Naive thymus-derived CD4-positive, alpha-beta T cell (primary cell): ENCODE measurements at regions not wholly inside any gene's neighbourhood (a gene's known extent, or its start where the extent isn't known, plus 50 kb on each side); places are given as distances from the start of the nearest gene placed in this dataset.

Source experiments
- ATAC-seq: fragments of 150-1000 bp; cut with Tn5 transposase; 2 replicates; pipeline ENCODE4 v1.10.0; 2021; ENCODE audit warnings: mild to moderate bottlenecking, moderate library complexity
- CTCF ChIA-PET: fragments of 350-600 bp; sonication (Branson Sonifier 250); formaldehyde crosslinking; loops from one replicate; lab custom pipeline; 2021; ENCODE audit warnings: antibody characterized with exemption; lab: Charles Lee
- POLR2A ChIA-PET: fragments of 350-600 bp; sonication (Branson Sonifier 250); formaldehyde crosslinking; loops from one replicate; lab custom pipeline; 2021; ENCODE audit warnings: antibody characterized with exemption, inconsistent platforms; lab: Charles Lee
- DNase-seq, 9 donors: peaks; one replicate each; pipeline versions ENCODE4 v3.0.0 to v3.0.0-alpha.2; 2020 to 2022; ENCODE audit warnings: mixed read lengths in 1 of 9
- H3K27ac ChIP-seq: one replicate; pipeline ENCODE4 v1.7.0; 2013; ENCODE audit warnings: mild to moderate bottlenecking, low read depth, low read length, moderate library complexity
- H3K27me3 ChIP-seq, 2 donors: one replicate each; pipeline ENCODE4 v1.7.0; 2013; ENCODE audit warnings: low read length in 2 of 2, mild to moderate bottlenecking in 2 of 2, moderate library complexity in 2 of 2; ENCODE audit not compliant: control insufficient read depth in 2 of 2, insufficient read depth in 2 of 2
- H3K36me3 ChIP-seq, 3 experiments: 1 replicate in 2 of 3; 2 replicates in 1 of 3; pipeline ENCODE4 v1.7.0; 2013; ENCODE audit warnings: low read length in 3 of 3, mild to moderate bottlenecking in 3 of 3, moderate library complexity in 1 of 3; ENCODE audit not compliant: insufficient read depth in 3 of 3, control insufficient read depth in 2 of 3
- H3K4me1 ChIP-seq, 2 donors: one replicate each; pipeline ENCODE4 v1.7.0; 2013; ENCODE audit warnings: low read length in 2 of 2, mild to moderate bottlenecking in 2 of 2, moderate library complexity in 1 of 2; ENCODE audit not compliant: control insufficient read depth in 2 of 2, insufficient read depth in 2 of 2
- H3K4me3 ChIP-seq: 2 replicates; pipeline ENCODE4 v1.7.0; 2013; ENCODE audit warnings: mild to moderate bottlenecking, low read length
- H3K9me3 ChIP-seq, 3 experiments: 1 replicate in 2 of 3; 2 replicates in 1 of 3; pipeline ENCODE4 v1.7.0; 2013; ENCODE audit warnings: low read length in 3 of 3; ENCODE audit not compliant: control insufficient read depth in 2 of 3
- H3K27ac Mint-ChIP-seq, 9 donors: one replicate each; pipeline ENCODE4 v1.8.0; 2020 to 2022; ENCODE audit warnings: mixed read lengths in 9 of 9, mild to moderate bottlenecking in 8 of 9, moderate library complexity in 5 of 9, inconsistent platforms in 2 of 9
- H3K27me3 Mint-ChIP-seq, 5 donors: one replicate each; pipeline ENCODE4 v1.8.0; 2021 to 2022; ENCODE audit warnings: mixed read lengths in 5 of 5, mild to moderate bottlenecking in 1 of 5
- H3K36me3 Mint-ChIP-seq, 5 donors: one replicate each; pipeline ENCODE4 v1.8.0; 2020 to 2022; ENCODE audit warnings: mixed read lengths in 5 of 5, mild to moderate bottlenecking in 3 of 5, inconsistent platforms in 1 of 5
- H3K4me1 Mint-ChIP-seq, 7 donors: one replicate each; pipeline ENCODE4 v1.8.0; 2020 to 2022; ENCODE audit warnings: mixed read lengths in 7 of 7, mild to moderate bottlenecking in 3 of 7, inconsistent platforms in 1 of 7
- H3K4me3 Mint-ChIP-seq, 10 donors: one replicate each; pipeline ENCODE4 v1.8.0; 2020 to 2022; ENCODE audit warnings: mild to moderate bottlenecking in 10 of 10, mixed read lengths in 10 of 10, moderate library complexity in 6 of 10, inconsistent platforms in 2 of 10
- H3K9me3 Mint-ChIP-seq, 11 donors: one replicate each; pipeline ENCODE4 v1.8.0; 2020 to 2022; ENCODE audit warnings: mixed read lengths in 11 of 11, mild to moderate bottlenecking in 4 of 11, inconsistent platforms in 1 of 11, moderate library complexity in 1 of 11
- intact Hi-C, 2 donors: fragments of 100-400 bp; cut with micrococcal nuclease; formaldehyde crosslinking; loops; one replicate each; pipeline ENCODE4 v1.15.1; 2023

DNA sequence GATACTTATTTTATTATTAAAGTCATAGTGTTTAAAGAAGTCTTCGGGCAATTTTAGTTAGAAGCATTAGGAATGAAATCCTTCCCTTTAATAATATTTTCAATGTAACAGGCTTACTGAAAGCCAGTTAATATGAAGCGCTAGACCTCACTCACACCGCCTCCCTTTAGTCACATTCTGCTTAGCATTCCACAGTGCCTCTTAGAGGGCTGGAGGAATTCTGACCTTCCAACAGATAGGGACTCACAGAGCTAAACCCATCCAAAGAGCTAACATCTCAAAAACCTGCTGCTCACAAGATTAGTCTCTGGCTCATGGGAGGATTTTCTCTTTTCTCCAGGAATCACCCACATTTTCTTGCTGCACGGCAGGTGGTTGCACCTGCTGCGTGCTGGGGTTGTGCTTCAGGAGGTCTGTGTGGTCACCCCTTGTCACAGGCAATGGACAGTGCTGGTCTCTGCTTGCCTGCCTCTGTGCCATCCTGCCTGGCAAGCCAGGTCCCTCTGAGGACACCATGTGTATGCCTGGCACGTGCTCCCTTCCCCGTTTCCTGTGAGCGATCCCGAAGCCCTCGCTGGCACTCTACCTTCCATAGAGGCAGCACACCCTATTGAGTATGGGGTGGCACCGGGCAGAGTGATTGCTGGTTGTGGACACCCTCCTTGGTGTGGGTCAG, 91.8 kb downstream of the KLF6 start:
- no peak overlapping the region for H3K4me3 ChIP-seq
- no peak overlapping the region for H3K27ac Mint-ChIP-seq
- H3K36me3 Mint-ChIP-seq, result peaks cover 0 to 3% (median 0%) of the 10 kb centered on the region in 5 donors
- CTCF ChIA-PET, result interaction anchor here (0.6 kb wide), 1 partner anchor 18 kb away, joined by 3 read pairs; no protein-coding TSS in a partner anchor
- no peak overlapping the region for H3K4me3 Mint-ChIP-seq
- H3K4me1 ChIP-seq, result no peaks in the 10 kb centered on the region
- H3K27me3 Mint-ChIP-seq, result peaks cover 0 to 2% (median 0%) of the 10 kb centered on the region in 5 donors
- no peak for ATAC-seq
- intact Hi-C loops, result no loop called here
- H3K9me3 Mint-ChIP-seq, result peaks cover 0 to 13% (median 0%) of the 10 kb centered on the region in 11 donors
- H3K36me3 ChIP-seq, result no peaks in the 10 kb centered on the region
- H3K27ac ChIP-seq, result no peak overlapping the region
- peaks cover 0 to 5% (median 0%) of the 10 kb centered on the region in 7 donors for H3K4me1 Mint-ChIP-seq
- POLR2A ChIA-PET, result no interaction called here
- H3K27me3 ChIP-seq, result no peaks in the 10 kb centered on the region
- no peak for DNase-seq
- H3K9me3 ChIP-seq, result no peaks in the 10 kb centered on the region

GRCh38 chr10:3692387-3692999, 92.5 kb downstream of the KLF6 start:
- POLR2A ChIA-PET, result no interaction called here
- no peak overlapping the region for H3K27ac Mint-ChIP-seq
- H3K4me3 Mint-ChIP-seq, result no peak overlapping the region
- peaks cover 0 to 5% (median 0%) of the 10 kb centered on the region in 5 donors for H3K36me3 Mint-ChIP-seq
- DNase-seq (no peak), ATAC-seq (no peak)
- Histone ChIP-seq H3K4me1 (no peaks in the 10 kb centered on the region), H3K9me3 (no peaks in the 10 kb centered on the region), H3K27ac (no peak overlapping the region), H3K4me3 (no peak overlapping the region), H3K36me3 (no peaks in the 10 kb centered on the region), H3K27me3 (no peaks in the 10 kb centered on the region)
- intact Hi-C loops, result no loop called here
- H3K27me3 Mint-ChIP-seq, result no peaks in the 10 kb centered on the region
- CTCF ChIA-PET, result interaction anchor here (0.9 kb wide), 1 partner anchor 69 kb away, joined by 3 read pairs; no protein-coding TSS in a partner anchor
- peaks cover 0 to 5% (median 0%) of the 10 kb centered on the region in 7 donors for H3K4me1 Mint-ChIP-seq
- peaks cover 0 to 13% (median 0%) of the 10 kb centered on the region in 11 donors for H3K9me3 Mint-ChIP-seq

DNA sequence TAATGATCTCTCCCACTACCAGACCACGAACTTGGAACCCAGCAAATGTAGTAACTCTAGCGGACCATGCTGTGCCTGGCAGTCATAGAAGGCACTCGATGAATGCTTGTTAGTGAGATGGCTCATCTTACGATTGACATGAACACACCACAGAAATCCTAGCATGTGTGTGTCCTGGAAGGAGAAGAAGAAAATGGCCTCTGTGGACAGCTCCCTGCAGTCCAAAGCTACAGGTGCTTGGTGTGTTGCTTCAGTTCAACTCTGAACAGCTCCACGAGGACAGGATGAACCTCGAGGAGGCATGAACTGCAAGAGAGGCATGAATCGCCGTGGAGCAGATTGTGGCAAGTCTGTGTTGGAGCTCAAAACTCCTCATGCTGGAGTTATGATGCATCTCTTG, 93.5 kb downstream of the KLF6 start:
- no peak overlapping the region for H3K4me3 ChIP-seq
- Mint-ChIP-seq H3K4me1 (peaks cover 0 to 5% (median 0%) of the 10 kb centered on the region in 7 donors), H3K27ac (no peak overlapping the region)

GRCh38 chr10:3689871-3690510, 95.0 kb downstream of the KLF6 start:
- Histone ChIP-seq H3K4me3 (no peak overlapping the region), H3K9me3 (no peaks in the 10 kb centered on the region), H3K27me3 (no peaks in the 10 kb centered on the region), H3K36me3 (no peaks in the 10 kb centered on the region), H3K4me1 (no peaks in the 10 kb centered on the region), H3K27ac (no peak overlapping the region)
- DNase-seq, result no peak
- peaks cover 0 to 4% (median 0%) of the 10 kb centered on the region in 5 donors for H3K36me3 Mint-ChIP-seq
- POLR2A ChIA-PET, result interaction anchor here (0.6 kb wide), 1 partner anchor 155 kb away, joined by 4 read pairs; no protein-coding TSS in a partner anchor
- H3K27ac Mint-ChIP-seq, result no peak overlapping the region
- CTCF ChIA-PET, result no interaction called here
- peaks cover 0 to 8% (median 0%) of the 10 kb centered on the region in 7 donors for H3K4me1 Mint-ChIP-seq
- ATAC-seq, result no peak
- peaks cover 0 to 5% (median 0%) of the 10 kb centered on the region in 11 donors for H3K9me3 Mint-ChIP-seq
- H3K27me3 Mint-ChIP-seq, result no peaks in the 10 kb centered on the region
- H3K4me3 Mint-ChIP-seq, result no peak overlapping the region
- intact Hi-C loops, result no loop called here

More for the DNA sequence above, 93.5 kb downstream of the KLF6 start:
- POLR2A ChIA-PET, result interaction anchor here (0.6 kb wide), 1 partner anchor 987 kb away, joined by 3 read pairs; no protein-coding TSS in a partner anchor
- Histone ChIP-seq H3K27me3 (no peaks in the 10 kb centered on the region), H3K36me3 (no peaks in the 10 kb centered on the region), H3K4me1 (no peaks in the 10 kb centered on the region), H3K9me3 (no peaks in the 10 kb centered on the region), H3K27ac (no peak overlapping the region)
- no peaks in the 10 kb centered on the region for H3K27me3 Mint-ChIP-seq
- peaks cover 0 to 7% (median 0%) of the 10 kb centered on the region in 5 donors for H3K36me3 Mint-ChIP-seq
- H3K4me3 Mint-ChIP-seq, result no peak overlapping the region
- intact Hi-C loops, result no loop called here
- CTCF ChIA-PET, result interaction anchor here (0.9 kb wide), 1 partner anchor 68 kb away, joined by 3 read pairs; no protein-coding TSS in a partner anchor
- DNase-seq (no peak), ATAC-seq (no peak)
- H3K9me3 Mint-ChIP-seq, result peaks cover 0 to 10% (median 0%) of the 10 kb centered on the region in 11 donors

- H3K4me1 ChIP-seq, result no peaks in the 10 kb centered on the region
- ATAC-seq (no peak), DNase-seq (no peak)
- H3K4me3 ChIP-seq, result no peak overlapping the region
- ChIA-PET CTCF (no interaction called here), POLR2A (no interaction called here)
- H3K27me3 ChIP-seq, result no peaks in the 10 kb centered on the region
- Mint-ChIP-seq H3K9me3 (peaks cover 0 to 5% (median 0%) of the 10 kb centered on the region in 11 donors), H3K4me3 (no peak overlapping the region), H3K27ac (no peak overlapping the region), H3K27me3 (no peaks in the 10 kb centered on the region), H3K36me3 (peaks cover 0 to 4% (median 0%) of the 10 kb centered on the region in 5 donors), H3K4me1 (peaks cover 0 to 13% (median 0%) of the 10 kb centered on the region in 7 donors)
- intact Hi-C loops, result no loop called here
- no peak overlapping the region for H3K27ac ChIP-seq
- no peaks in the 10 kb centered on the region for H3K36me3 ChIP-seq
- no peaks in the 10 kb centered on the region for H3K9me3 ChIP-seq
Measured at GRCh38 chr10:3687510-3688081, 97.4 kb downstream of the KLF6 start.

DNA sequence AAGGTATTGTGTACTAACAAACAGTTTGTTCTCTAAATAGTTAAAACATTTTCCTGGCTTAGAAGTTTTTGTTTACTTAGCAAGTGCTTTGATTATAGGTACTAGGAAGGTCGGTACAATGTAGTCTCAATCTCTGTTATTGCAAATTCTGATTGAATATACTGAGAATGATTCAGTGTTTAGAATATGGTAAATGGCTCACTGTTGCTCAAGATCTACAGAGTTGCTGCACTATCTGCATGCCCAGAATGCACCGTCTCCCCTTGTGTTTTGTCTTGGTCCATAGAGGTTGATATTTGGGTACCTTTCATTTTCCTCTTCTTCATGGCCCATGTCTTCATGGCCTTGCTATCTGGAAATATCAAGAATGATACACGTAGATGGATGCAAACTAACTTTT, 99.6 kb downstream of the KLF6 start:
- H3K9me3 Mint-ChIP-seq, result peaks cover 0 to 5% (median 0%) of the 10 kb centered on the region in 11 donors

More for the DNA sequence above, 99.6 kb downstream of the KLF6 start:
- H3K36me3 Mint-ChIP-seq, result peaks cover 0 to 4% (median 0%) of the 10 kb centered on the region in 5 donors
- Histone ChIP-seq H3K36me3 (no peaks in the 10 kb centered on the region), H3K27me3 (no peaks in the 10 kb centered on the region), H3K4me1 (no peaks in the 10 kb centered on the region), H3K9me3 (no peaks in the 10 kb centered on the region), H3K27ac (no peak overlapping the region), H3K4me3 (no peak overlapping the region)
- H3K4me1 Mint-ChIP-seq, result peaks cover 0 to 13% (median 0%) of the 10 kb centered on the region in 7 donors
- intact Hi-C loops, result no loop called here
- H3K27ac Mint-ChIP-seq, result no peak overlapping the region
- ATAC-seq, result no peak
- no peak overlapping the region for H3K4me3 Mint-ChIP-seq
- H3K27me3 Mint-ChIP-seq, result no peaks in the 10 kb centered on the region
- ChIA-PET CTCF (no interaction called here), POLR2A (no interaction called here)
- no peak for DNase-seq
